Ecto neural progenitor cell (in vitro differentiated cells): ENCODE measurements at regions not wholly inside any gene's neighbourhood (a gene's known extent, or its start where the extent isn't known, plus 50 kb on each side); places are given as distances from the start of the nearest gene placed in this dataset.

ENCODE experiments used
- DNase-seq: peaks from one replicate; pipeline ENCODE4 v3.0.0-alpha.2; 2018; ENCODE audit warnings: low spot score

DNA sequence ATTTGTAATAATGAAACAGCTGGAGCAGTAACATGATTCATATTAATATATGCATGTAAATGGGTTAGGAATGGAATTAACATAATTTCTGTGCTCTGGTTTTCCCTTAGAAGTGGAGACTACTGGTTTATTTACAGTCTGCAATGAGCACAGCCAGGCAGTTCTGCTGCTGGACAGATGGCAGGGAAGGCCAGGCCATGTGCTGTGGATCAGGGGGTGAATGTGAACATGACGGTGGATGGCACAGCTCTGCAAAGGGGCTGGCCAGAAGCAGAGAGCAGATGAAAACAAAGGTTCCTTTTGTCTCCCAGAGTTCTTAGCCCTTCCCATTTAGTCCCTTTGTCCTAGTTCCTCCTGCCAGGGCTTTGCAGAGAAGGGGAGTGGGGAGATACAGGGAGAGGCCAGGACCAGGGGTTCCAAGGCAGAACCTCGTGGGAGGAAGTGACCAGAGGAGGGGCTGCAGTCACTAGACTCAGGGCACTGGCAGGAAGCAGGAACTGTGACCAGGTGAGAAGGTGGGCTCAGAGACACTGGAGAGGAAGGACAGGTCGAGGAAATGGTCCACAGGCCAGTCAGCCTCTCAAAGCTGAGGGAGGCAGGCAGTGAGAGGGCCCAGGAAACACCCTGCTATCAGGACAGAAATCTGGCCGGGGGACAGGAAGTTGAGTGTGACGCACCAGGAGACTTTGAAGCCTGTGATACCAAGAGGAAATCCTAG is 112.9 kb upstream of the ATP8B1 start:
- no peak for DNase-seq

DNA sequence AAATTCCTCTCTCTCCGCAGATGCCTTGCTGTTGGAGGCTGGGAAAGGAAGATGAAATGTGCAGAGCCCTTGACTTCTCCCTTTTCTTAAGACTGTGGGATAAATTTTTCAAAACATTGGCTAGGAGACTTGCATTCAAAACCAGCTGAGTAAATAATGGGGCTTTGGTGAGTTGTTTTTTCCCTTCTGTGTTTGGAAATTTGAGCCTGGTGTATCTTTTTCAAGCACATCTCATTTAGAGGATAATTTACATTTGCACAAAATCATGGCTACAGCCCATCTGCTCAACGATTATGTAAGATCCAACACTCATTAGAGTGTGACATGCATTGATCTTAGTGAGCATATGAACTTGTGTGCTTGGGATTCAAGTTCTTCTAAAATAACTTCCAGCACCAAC is 112.1 kb upstream of the ATP8B1 start:
- no peak for DNase-seq

DNA sequence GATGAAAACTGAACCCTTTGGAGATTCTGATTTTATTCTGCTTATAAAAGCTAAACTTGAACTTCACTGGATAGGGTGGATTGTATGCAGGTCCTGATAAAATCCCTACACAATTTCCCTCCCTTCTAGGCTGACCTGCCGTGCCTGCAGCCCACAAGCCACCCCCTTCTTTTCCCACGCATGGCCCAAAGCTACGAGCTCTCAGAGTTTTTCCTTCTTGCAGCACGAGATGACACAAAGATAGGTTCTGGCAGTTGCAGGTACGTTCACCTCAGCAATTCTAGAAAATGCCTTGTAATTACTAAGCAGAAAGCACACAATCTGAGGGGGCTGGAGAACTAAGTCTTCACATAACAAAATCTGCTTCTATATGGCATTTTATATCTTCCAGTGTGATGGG is 110.6 kb upstream of the ATP8B1 start:
- DNase-seq: no peak

DNA sequence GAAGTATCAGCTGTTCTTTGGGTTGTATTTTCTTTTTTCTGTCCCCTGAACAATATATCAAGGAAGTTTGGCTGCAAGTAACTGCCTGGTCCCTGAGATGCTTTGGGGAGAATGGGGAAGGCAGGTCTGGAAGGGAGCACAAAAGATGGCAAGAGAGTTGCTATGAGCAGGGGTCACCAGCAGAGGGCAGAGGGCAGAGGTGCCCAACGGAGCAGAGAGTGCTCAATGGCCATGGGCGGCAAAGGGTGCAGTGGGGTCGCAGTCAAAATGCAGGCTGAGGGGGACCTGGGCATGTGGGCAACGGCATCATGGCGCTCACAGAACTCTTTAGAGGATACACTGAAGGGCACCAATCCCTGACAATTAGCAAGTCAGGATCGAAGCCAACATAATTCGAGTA is 107.7 kb upstream of the ATP8B1 start:
- peak; percentile 60 for DNase-seq

DNA sequence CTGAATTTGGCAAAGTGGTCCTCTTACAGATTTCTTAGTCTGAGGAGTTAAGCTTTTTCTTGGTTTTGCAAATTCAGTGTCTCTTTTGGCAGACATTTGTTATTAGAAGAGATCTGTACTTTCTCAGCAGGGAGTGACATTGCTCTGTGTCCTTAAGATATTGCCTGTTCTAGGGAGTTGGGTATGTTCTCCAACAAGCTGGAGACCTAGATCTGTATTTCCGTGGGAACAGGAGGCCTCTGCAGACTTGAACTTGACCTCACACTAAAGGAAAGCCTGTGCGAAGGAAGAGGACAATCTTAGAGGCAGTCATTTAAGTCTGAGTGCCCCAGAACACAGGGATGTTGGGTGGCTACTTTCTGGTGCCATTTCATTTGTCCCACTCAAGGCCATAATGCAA is 107.0 kb upstream of the ATP8B1 start:
- no peak for DNase-seq

DNA sequence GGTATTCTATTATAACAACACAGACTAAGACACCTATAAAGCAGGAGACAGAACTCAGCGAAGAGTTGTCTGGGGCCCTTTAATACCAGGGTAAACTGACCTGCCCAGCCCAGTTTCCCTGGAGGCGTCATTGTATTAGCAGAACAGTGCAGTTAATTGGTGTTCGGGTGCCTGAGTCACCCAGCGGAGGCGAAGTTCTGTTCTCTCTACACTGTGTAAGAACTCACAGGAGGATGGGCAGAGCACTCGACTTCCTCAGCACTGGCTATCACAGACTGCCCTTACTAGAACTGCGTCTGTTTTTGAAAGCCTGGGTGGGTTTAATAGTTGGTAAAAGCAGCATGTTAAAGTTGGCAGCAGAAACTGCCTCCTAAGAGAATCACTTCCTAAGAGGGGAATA is 106.5 kb upstream of the ATP8B1 start:
- no peak for DNase-seq

DNA sequence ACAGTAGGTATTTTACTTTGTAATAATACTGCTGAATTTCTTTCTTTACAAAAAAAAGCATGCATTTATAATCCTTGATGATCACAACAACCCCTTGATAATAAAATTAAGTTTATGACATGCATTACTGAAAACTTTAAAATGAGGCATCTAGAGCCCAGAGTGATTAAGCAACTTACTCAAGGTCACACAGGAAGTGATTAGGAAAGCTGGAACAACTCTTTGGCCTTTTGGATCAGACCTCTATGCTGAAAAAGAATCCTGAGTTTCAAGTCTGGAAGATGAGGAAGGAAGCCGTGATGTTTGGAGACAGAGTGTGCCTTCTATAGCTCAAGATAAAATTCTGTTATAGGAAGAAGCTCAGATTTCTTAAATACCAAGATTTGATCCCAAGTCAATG is 105.0 kb upstream of the ATP8B1 start:
- no peak for DNase-seq

DNA sequence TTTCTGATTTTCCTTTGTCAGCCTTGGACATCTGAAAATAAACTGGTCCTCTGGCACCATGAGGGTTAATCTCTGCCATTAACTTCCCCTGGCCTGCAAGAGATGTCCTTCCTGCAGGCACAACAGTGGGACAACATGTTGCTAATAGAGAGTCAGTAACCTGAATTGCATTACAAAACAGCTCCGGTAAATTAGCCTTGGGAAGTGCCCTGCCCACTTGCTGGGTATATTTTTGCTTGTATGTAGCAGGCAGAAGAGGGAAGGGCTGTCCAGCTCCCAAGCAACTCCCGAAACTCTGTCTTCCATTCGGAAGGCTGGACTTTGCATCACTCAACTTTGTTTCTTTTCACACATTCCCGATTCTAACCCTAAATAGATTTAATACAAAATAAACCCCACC is 104.4 kb upstream of the ATP8B1 start:
- DNase-seq: no peak

DNA sequence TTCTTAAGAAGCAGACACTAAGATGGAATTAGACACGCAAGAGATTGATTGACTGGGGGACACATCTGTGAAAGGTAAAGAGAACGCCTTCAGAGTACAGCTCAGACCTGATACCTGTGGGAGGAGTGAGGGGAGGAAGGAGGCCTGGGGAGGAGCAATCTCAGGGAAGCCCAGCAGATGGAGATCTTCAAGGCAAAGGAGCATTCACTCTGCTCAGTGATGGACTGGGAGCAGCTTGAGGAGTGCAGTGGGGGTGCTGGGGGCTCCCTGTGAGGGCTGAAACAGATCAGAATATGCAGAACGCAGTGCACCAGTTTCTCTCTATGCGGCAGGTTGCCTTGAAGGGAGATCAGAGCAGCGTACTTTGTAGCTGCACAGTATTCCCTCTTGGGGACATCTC is 103.7 kb upstream of the ATP8B1 start:
- no peak for DNase-seq

DNA sequence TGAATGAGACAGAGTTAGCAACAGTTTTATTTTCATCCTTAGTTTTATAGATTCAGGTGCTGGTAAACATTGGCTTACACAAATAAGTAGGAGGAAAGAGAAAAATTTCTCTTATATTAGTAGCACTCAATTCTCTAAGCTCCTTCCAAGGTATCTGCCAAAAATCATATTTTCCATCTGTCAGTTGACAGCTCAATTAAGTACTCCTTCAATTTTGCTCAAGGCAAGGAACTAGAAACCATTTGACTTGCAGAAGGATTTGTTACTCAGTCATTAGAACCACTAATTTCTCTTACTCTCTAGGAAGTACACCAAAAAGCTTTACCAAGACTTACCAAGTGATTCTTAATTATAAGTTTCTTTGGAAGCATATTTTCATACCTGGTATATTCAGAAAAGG is 101.4 kb upstream of the ATP8B1 start:
- DNase-seq: no peak

DNA sequence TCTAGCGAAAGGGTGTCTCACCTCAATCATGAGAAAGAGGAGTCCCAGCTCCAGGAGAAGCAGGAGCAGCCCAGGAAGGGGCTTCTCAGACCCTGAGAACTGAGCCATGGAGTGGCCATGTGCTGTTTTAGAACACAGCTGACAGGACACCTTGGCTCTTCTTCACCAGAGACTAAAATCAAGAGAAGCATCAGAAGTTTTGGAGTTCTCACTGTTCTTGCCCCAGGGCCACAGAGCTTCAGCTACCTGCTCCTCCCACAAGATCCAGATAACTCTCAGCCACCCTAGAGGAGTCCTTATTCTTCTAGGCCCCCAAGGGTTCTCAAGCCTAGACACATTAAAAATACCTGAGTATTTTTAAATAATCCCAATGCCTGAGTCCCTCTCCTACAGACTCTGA is 99.6 kb upstream of the ATP8B1 start:
- DNase-seq: no peak

DNA sequence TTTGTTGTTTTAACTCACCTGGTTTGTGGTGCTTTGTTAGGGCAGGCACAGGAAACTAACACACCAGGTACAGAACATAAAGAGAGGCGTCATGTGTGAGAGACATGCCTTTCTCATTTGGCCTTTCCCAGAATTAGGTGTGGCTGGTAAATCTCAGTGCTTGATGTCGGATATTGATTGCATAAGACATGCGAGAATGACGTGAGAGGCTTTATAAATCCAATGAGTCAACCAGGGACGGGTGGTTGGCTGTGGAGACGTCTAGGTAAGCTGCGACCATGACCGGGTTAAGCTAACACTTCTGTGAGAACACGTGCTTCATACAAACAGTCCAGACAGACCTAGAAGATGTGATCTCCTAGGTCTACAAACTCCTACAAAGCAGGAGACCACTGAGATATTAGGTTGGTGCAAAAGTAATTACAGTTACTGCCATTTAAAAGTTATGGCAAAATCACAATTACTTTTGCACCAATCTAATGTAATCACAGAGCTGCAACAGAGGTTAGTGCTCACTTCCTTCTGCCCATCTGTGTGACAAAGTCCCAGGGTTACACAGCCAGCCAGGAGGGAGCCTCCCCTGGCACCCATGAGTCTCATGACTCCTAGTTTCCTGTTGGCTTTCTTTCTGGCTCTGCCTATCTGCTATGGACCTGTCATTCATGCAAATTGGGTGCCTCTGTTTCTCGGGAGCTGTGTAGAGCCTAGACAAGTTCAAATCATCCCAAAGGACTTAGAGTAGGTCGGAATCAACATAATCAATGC is 98.9 kb upstream of the ATP8B1 start:
- DNase-seq: no peak

DNA sequence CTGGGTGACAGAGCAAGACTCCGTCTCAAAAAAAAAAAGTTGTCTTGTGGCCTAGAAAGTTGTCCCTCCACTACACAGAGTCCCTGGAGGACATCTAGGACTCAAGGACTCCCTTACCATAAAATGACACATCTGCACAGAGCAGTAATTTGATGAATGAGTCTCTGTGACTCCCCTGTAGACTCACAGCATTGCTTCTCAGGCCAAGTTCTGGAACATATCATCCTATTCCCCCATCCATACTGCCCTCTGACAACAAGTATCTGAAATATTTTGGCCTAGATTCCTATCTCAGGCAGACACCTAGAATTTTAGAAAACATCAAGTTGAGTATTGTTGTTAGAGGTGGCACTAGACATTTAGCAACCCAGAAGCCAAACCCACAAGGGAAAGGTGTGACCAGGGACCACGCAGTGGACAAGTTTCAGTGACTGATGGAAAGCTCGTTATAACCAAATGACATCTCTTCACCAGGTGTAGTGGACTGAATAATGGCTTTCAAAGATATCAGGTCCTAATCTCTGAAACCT is 97.9 kb upstream of the ATP8B1 start:
- DNase-seq: no peak

DNA sequence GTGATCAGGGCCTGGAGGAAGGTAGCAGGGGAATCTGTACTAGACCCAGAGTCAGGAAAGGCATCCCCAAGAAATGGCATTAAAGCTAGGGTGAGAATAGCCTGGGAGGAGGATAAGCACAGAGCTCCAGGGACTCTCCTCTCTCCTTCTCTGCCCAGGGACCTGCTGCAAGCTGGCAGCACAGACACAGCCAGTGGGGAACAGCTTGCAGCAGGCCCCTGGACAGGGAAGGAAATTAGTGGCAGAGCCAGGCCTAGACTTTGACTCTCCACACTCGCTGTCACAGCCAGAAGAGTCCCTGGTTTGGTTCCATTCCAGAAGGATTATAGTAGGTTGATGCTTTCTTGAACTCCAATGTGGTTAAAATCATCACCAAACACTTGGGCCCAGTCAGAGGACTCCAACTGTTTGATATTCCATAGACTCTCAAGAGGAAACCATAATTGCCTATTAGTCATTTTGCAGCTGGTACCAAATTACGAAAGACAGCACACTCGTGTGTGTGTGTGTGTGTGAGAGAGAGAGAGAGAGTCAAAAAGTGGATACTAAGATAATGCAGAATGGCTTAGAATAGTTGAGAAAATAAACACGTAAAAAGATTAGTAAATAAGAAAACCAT is 95.5 kb upstream of the ATP8B1 start:
- DNase-seq: no peak

DNA sequence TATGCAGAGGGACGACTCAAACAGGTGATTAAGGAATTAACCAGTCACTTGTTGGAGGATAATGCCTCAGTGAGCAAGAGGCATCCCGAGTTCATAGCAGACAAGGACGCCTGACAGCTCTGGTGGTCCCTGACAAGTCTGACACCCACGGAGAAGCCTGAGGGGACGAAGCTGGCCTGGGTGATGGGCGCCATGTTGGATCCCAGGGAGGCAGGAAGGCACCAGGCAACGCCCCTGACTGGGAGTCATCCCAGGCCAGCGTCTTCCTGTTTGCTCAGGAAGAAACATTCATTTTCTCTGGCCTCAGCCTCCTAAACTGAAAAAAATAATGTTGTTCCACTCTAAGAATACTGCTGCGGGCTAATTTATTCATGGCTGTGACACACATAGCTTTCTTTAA is 92.1 kb upstream of the ATP8B1 start:
- no peak for DNase-seq

DNA sequence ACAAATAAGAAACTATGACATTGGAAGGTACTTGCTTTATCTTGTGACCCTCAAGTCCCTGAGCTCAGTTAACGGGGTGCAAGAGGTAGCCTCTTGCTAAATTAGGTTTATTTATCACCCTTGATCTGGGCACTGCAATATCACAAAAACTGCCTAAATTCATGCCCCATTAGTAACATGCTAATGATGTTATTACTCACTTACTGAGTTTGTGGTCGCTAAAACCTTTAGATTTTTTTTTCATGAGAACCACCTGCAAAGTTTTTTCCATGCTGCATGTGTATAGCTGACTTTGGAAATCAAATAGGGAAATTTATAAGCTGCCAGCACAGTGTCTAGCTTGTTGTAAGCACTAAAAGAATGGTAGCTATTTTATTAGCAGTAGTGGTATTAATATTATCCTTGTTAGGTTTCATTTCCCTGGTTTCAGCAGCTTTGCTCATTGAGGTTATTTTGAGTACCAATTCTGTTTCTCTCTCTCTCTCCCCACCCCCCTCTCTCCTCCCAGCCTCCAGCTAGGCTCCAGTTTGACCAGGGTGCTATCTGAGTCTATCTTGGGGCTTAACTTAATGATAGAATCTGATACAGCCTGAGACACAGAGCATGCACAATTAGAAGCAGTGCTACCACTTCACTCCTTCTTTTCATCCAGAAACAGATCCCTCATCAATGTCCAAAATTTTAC is 88.7 kb upstream of the ATP8B1 start:
- DNase-seq: no peak

DNA sequence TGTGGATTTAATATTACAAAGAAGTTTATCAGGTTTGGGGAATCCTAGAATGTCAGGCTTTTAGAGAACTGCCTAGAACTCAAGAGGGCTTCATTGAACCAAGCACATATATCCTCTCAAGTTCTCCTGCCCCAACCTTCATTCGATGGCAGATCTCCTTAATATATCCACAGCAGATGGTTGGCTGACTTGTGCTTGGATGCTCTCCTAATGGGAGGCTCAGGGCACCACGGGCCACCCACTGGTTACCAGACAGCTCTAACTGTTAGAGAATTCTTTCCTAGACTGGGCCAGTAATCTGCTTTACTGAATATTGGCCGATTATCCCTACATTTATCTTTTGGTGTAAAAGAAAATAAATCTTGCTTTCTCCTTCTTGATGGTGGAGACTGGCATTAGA is 87.2 kb upstream of the ATP8B1 start:
- no peak for DNase-seq

DNA sequence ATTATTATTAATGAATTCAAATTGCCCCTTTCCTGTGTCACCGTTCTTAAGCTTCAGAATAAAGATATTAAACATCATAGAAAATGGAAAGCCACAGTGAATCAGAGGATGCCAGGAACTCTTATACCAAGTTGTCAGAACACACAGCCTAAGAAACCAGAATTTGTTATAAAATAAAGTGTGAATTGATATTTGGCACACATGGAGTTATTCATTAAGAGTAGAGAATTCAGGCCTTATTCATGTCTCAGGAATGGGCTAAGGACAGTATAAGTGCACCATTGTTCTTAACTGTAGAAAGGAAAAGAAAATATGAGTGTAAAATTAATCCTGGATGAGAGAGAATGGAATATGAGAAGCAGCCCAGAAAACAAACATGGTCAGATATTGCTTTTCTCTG is 86.7 kb upstream of the ATP8B1 start:
- no peak for DNase-seq

DNA sequence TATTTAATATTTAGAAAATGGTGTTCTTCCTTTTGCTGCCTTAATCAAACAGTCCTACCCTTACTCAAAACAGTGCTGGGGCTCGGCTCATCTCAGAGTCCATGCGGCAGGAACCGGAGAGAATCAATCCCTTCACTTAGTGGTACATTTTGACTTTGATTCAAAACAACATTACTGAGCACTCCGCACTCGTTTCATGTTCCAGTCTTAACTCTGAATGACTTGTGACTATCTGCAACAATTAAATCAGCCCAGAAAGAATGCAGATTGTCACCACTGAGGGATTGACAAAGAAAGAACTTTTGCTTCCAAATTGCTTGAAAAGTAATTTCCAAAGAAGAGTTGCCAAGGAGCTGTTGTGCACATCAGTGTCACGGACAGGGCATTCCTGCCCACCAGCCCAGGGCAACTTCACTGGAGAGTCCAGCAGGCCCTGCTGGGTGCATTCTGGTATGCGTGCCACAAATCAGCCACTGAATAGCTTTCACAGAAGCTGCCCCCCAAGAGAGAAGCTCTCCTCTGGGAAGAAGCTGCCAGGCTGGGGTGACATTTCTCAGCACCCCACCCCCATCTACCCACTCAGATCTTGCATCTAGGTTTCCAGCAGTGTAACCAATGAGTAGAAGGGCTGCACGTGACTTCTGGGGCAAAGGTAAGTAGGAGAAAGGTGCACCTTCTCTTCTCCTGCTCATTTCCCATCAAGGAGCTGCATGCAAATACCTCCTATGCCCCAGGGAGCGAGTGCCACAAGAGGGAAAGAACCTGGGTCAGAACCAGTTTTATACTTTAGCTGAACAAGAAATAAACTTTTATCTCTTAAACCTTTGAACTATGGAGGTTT is 84.6 kb upstream of the ATP8B1 start:
- no peak for DNase-seq

DNA sequence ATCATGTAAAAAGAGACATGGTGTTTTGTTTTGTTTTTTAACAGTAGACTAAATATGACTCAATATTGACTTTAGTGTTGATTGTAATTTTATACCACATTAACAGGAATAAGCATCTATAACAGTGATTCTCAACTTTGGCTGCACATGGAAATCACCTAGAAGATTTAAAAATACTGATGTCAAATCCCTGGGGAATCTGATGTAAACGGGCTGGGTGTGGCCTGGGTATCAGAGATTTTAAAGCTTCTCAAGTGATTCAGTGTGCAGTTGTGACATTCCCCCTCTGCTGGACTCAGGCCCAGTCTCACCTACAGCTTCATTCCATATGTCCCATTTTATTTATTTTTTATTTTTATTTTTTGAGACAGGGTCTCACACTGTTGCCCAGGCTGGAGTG is 82.8 kb upstream of the ATP8B1 start:
- no peak for DNase-seq

DNA sequence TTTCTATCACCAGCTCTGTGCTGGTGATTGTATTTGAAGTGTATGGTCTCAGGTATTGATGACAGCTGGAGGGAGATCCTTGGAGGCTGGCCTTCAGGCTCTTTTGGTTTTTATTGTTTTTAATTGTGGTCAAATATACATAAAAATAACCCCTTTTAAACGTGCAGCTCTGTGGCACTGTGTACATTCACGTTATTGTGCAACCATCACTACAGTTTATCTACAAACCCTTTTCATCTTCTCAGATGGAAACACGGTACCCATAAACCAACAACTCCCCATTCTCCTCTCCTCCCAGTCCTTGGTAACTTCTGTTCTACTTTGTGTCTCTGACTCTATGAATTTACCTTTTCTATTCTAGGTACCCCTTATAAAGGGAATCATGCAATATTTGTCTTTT is 79.3 kb upstream of the ATP8B1 start:
- no peak for DNase-seq
